ENCODE measurements at regions not wholly inside any gene's neighbourhood (a gene's known extent, or its start where the extent isn't known, plus 50 kb on each side); places are given as distances from the start of the nearest gene placed in this dataset.

DNA sequence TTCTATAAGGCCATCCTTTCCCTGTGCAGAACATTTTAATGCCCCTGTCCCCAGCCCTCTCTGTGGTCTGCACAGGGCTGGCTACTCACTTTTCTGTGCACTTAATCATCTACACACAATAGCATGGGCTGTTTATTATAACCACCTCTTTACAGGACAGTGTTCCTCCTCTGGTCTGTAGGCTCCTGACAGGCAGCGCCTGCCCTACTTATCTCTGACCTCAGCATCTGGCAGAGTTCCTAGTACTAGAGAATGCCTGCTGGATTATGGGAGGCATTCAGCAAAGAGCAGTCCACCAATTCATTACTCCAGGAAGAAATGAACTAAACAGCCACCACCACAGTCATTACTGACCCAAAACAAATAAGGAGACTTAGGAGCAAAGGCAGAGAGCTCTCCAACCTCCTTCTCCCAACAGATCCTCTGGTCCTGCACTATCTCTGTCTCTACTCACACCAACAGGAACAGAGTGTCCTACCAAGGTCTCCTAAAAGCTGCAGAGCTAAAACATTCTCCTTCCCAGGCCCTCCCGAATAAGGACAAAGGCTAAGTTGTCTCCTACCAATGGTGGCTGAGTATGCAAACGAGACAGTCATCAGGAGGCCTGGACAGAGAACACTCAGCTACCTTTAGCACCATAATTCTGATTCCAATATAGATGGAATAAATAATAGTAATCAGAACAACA lies 279.2 kb downstream of the QDPR start:
- TF ChIP-seq CTCF (conservative IDR thresholded peaks at IDR 0.05 in 1 of 2, IDR thresholded peaks at IDR 0.05 in 1 of 2; ENCODE audit: extremely low read depth in 1 of 2, insufficient read depth in 1 of 2, low read depth in 1 of 2, low read length in 2 of 2) (no peak), EZH2 (IDR thresholded peaks at IDR 0.05; ENCODE audit: borderline replicate concordance, low read length) (no peak)

Data from mammary epithelial cell (primary cell).